NCI-H146 (cell line): ENCODE measurements at regions not wholly inside any gene's neighbourhood (a gene's known extent, or its start where the extent isn't known, plus 50 kb on each side); places are given as distances from the start of the nearest gene placed in this dataset.

Experiments used
- DNase-seq: peaks from one replicate; lab custom pipeline; 2025; lab: John Stamatoyannopoulos, UW

DNA sequence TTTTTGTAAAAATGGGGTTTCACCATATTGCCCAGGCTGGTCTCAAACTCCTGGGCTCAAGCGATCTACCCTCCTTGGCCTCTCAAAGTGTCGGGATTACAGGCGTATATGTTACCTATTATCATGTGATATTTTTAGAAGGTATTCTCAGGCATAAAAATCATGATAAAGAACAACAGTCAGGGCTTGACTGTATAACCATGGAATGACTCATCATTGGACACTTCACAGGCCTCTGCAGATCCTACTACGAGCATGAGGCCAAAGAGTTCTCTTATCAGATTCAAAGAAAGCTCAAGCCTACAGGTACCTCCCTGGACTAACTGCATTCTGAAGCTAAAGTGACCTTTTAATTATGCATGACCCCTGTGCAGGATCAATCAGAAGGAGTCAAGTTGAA, 91.7 kb upstream of the PRICKLE2 start:
- DNase-seq = no peak

DNA sequence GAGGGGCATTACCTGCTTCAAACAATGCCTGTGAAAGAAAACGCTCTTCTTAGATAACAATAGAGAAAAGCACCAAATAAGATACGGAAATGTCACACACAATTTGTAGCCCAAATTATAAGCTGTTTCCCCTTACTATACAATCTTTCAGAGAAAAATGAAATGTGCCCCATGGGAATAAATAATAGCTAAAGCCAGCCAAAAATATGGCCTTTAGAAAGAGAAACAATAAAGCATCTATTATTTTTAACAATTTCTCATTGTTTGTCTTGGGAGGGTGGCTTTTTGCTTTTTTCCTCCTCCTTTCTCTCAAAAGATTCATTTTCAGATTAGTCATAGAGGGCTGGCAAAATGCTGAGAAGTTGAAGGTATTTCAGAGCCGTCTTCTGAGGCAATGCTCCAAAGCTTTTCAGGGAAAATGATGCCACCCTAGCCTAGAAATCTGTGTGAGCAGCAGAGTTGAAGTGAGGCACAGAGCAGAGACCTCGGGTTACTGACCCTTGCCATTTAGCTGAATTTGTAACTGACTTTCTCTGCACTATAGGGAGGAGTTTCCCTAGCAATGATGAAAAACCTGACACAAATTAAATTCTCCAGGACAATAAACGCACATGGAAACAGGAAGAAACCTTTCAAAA, 86.3 kb upstream of the PRICKLE2 start:
- DNase-seq = no peak

DNA sequence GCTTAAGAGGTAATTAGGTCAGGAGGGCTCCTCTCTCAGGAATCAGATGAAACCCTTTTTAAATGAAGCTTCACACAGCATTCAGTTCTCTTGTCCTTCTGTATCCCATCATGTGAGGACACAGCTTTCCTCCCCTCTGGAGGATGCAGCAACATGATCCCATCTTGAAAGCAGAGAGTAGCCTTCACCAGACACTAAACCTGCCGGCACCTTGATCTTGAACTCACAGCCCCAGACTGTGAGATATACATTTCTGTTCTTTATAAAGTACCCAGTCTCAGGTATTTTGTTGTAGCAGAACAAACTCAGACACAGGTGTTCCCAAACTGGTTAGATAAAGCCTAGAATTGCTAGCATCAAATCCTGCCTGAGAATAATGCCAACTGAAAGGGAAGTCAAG, 83.7 kb upstream of the PRICKLE2 start:
- DNase-seq = no peak

DNA sequence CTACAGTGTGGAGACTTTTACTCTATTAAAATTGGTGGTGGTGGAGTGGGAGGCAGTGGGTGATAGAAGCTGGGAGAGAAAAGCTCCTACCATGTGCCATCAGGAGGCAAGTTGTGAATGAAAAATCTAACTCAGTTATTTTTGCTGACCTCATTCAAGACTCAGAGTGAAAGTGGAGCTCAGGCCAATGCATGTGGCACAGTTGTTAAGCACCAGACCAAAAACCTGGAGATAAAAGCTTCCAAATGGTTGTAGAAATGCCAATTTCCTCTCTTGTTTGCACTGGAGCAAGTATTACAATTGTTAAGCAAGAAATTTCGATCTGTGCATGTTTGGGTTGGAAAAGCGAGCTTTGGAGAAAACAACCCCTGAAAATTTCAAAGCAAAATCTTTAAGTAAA, 81.5 kb upstream of the PRICKLE2 start:
- DNase-seq = no peak

DNA sequence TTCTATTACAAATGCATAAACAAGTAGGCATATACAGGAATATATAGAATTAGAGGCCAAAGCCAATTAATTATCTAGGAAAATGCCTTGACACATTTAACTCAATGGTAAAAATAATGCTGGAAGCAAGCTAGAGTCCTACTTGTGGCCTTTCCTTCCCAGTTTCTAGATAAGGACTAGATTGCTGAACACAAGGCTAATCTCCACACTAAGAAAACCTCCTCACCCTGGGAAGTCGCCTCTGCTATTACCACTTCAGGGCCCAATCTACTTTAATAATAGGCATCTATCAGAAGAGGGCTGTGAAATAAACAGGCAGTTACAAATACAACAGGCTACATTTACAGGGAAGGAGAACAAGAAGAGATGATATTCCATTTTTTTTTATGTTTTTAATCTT, 80.5 kb upstream of the PRICKLE2 start:
- DNase-seq = no peak

DNA sequence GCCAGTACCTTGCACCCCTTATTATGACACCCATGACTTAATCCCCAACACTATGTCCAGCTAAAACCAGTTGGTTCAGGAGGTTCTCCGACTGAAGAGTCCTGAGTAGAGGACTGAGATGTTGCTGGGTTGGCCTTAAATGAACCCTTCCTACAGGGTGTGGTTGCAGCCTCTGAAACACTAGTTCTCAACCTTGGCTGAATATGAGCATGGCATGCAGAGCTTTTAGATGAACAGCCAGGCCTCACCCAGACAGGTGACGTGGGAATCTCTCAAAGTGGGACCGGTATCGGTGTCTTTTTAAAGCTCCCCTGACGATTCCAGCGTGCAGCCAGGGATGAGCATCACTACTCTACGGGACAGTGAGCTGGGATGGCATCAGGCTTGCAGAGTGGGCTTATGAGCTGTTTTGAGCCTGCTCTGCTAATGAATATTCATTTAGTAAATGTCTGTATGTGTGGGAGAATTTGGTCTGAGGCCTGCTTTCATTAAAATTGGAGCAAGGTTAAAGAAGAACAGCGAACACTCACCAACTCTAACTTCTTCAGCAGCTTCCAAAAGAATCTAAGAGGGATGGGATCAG, 79.7 kb upstream of the PRICKLE2 start:
- DNase-seq = no peak

DNA sequence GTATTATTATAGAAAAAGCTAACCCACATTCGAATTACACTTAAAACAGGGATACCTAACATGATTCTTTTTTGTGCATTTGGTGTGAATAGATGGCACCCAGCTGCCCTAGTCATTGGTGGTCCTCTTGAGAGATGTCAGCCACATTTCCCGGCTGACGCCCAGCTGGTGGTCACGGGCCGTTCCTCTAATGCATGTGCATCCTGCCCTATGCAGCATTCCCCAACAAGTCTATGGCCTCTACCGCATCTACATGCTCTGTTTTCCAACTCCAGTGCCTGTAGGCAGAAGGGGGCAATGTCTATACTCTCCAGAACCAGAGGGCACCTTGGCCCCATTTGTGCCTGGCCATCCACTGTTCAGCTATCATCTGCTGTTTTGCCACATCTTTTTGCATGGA, 78.6 kb upstream of the PRICKLE2 start:
- no peak for DNase-seq

DNA sequence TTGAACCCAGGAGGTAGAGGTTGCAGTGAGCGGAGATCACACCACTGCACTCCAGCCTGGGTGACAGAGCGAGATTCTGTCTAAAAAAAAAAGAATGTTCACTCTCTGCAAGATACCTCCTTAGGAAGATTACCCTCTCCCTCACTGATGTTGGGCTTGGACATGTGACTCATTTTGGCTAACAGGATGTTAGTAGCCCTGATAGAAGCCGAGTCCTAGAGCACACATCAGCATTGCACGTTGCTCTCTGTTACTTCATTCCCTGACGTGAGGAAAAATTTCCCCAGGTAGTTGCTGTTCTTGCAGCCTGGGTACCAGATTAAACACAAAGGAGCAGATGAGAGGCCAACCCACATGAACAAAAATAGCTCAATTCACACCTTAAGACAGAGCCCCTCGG, 78.1 kb upstream of the PRICKLE2 start:
- no peak for DNase-seq

DNA sequence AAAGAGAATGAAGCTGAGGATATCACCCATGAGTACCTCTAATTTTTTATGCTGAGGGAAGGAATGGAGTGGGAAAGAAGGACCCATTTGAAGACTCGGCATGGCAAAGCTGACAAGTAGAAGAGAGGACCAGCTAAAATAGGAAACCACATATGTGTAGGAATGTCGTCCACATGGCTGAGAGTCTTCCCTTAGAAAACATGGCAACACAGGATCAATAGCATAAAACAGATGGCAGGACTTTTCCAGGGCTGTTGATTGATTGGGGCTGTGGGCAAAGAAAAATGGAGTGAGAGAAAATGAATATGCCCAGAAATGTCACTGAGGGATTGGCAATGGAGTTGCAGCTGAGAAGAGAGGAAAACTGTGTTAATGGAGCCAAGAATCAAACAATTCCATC, 76.2 kb upstream of the PRICKLE2 start:
- DNase-seq = no peak

DNA sequence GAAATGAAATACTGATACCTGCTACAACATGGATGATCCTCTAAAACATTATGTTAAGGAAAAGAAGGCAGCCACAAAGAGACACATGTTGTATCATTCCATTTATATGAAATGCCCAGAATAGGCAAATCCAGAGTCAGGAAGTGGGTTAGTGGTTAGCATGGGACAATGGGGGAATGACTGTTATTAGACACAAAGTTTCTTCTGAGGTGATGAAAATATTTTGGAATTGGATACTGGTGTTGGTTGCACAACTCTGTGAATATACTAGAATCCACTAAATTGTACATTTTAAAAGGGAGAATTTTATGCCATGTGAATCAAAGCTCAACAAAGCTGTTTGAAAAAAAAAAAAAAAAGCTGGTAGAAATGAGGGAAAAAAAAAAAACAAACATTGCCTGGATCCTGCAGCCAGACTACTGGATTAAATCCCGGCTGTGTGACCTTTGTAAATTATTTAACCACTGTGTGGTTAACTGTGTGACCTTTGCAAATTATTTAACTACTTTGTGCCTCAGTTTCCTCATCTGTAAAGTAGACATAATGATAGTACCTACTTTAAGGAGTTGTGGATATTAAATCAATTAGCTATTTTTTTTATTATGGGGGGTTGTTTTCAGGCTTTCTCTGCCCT, 75.6 kb upstream of the PRICKLE2 start:
- no peak for DNase-seq

DNA sequence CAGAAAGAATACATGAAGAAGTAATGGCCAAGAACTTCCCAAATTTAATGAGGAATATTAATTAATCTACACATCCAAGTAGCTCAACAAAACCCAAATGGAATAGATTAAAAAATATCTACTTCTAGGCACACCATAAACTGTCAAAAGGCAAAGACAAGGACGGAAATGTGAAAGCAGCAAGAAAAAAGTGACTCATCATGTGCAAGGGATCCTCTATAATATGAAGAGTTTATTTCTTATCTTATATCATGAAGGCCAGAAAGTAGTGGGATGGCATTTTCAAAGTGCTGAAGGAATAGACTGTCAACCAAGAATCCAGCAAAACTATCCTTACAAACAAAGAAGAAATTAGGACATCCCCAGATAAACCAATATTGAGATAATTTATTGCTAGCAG, 73.9 kb upstream of the PRICKLE2 start:
- no peak for DNase-seq

DNA sequence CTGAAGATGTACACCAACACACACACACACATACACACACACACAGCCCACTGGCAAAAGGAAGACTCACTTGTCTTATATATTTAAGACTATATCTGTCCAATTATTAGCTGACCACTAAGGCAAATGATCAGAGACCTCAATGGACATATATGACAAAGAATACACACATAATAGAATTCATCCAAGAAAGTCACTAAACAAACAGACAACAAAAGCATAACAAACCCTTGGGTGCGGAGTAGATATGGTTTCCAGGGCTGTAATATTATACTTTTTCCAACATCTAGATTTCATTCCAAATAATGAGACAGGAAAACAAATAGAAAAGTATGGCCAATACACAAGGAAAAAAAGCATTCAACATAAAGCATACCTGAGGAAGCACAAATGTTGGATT, 72.3 kb upstream of the PRICKLE2 start:
- DNase-seq = no peak

DNA sequence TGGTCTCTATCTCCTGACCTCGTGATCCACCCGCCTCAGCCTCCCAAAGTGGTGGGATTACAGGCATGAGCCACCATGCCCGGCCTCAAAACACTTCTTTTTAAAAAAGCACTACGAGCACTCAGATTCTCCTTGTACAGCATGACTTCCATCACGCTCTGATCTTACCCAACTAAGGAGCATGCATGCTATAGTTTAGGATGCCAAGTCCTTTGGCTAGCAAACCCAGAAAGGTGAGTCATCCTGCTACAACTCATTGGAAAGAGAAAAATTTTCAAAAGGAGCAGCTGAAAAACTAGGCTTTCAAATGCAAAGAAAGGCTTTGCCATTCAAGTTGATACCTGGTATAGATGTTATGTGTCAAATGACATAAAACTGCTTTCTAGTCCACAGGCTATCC, 70.3 kb upstream of the PRICKLE2 start:
- DNase-seq = no peak

DNA sequence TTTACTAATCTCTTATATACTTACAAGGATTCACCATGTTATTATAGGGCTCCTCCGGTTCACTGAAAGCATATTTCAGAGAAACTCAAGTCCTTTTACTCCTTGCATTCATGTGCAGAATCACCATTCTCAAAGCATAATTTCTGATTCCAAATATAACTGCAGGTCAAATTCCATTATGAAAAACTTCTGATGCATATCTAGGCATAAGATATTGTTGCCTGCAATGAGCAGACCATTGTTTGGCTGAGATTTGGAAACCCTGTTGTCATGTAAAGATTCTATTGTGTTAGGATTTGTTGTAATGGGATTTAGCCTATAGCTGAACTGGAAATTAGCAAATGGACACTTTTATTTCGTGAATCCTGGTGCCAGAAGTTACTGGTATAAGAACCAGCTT, 69.5 kb upstream of the PRICKLE2 start:
- no peak for DNase-seq

DNA sequence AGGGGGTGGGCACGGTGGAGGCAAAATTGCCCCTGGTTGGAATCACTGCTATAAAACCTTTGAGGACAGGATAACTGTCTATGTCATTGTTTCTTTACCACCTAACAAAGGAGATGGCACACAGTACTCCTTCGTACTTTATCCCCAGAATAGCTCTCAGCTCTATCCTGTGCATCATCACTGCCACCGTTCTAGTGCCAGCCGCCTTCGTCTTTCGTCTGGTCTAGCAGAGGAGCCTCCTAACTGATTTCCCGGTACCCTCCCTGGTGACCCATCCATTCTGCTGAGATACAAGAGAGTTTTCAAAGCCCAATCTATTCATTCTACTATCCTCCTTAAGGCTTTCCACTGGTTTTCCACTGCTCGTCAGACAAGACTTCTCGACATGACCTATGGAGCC, 67.9 kb upstream of the PRICKLE2 start:
- no peak for DNase-seq

DNA sequence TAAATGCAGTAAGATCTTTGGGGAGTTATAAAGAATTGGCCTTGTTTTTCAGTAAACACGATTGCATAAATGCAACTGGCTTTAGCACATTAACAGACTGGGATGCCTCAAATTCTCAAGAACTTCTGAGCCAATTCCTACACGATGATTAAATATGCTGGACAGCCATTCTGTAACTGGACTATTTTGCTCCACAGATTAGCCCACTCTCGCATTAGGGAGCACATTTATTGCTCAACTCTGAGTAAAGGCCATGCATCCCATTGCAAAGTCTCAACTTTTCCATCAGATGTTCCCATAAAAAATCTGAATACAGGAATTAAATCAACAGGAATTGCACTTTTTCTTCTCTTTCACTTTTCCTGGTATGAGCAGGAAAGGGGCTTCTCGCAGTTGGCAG, 66.7 kb upstream of the PRICKLE2 start:
- no peak for DNase-seq

DNA sequence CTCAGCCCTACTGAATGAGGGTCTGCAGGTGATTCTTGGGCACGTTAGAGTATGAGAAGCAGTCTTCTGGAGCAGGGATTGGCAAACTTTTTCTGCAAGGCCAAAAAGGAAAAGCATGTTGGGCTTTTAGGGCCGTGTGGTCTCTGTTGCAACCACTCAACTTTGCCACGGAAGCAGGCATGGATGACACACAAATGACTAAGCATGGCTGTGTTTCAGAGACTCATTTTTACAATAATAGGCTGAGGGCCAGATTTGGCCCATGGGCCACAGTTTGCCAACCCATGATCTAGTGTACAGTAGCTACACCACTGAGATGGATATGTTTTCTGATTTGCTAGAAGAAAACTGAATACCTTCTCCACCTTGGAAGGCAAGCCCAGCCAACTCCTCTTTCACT, 66.1 kb upstream of the PRICKLE2 start:
- no peak for DNase-seq

DNA sequence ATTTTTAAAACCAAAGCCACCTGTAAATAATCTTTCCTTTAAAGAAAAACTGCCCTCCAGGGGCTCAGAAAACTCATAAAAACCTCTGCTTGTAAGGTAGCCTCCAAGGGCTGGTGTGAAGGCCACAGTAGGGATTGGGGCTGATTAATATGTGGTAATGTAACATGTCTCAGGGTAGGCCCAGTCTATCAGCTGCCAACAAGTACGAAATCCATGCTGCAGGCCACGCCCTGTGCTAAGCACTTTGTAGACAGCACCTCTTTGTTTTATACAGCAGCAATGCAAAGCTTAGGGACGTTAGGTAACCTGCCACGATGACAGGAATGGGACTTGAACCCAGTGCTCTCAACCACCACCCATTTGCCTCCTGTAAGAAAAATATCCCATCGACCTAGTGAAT, 65.6 kb upstream of the PRICKLE2 start:
- DNase-seq = no peak

DNA sequence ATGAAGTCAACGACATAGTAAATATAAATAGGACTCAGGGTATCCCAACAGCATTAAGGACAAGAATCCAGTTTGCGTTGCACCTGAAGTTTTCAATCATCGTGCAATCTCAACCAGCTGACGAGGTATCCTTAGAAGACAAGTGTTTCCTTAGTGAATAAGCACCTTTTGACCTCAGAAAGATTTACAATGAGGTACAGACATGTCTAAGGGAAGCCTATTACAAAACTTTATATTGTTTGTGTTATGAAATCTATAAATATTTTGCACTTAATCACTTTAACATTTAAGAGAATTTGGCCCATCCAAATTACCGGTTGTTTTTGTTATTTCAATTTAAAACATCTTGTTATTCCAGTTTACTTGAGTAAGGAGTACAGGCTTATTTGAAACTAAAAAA, 64.9 kb upstream of the PRICKLE2 start:
- DNase-seq = no peak

DNA sequence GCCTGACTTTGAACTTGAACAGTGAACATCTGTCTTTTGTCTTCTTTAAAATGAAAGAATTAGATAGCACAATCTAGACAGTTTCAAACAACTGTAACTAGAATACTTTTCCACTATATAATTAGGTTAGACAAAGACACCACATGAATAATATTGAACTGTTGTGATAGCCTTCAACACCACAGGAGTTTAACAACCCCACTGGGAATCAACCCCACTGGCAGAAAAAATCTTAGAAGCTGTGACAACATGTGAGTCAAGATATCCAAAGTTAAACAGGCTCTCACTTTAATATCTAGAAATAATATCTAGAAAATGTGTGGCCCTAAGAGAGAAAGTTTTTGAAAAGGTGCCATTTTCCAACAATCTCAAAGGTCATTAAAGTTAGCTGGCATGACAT, 64.4 kb upstream of the PRICKLE2 start:
- no peak for DNase-seq

DNA sequence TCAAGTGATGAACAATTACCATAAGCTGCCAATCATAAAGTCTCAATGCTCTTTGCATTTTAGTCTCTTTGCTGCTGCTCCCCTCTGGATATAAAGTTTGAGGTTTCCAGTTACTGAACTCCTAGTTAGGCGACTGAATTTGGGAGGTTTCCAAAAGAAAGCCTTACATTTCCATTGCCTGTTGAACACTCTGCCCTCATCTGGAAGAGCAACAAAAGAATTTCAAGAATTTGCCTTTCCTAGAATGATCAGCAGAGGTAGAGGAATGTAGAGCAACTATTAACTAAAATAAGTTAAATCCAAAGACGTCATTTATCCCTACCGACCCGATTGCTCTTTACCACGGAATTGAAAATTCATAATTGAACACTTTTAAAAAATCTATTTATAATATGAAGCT, 53.4 kb upstream of the PRICKLE2 start:
- no peak for DNase-seq

DNA sequence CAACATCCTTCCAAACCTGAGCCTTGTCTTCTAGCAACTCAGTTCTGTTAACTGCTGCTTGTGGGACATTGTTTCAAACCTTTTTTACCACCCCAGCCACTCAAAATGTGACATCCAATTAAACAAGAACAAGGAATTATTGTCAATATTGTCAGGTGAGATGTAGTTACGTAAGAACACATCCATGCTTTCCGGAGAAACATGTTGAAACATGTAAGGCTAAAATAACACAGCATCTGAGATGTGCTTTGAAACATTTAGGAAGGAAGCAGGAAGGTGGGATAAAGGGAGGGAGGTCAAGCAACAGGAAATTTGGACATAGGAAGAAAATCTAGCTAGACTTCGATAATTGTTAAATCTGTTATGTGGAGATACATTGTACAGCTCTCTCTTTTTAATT, 50.9 kb upstream of the PRICKLE2 start:
- no peak for DNase-seq
